SH-SY5Y (cell line): ENCODE measurements at regions not wholly inside any gene's neighbourhood (a gene's known extent, or its start where the extent isn't known, plus 50 kb on each side); places are given as distances from the start of the nearest gene placed in this dataset.

Experiments used
- GATA2 ChIP-seq: IDR thresholded peaks from 2 replicates; pipeline ENCODE4 v1.6.1; 2011; ENCODE audit warnings: mild to moderate bottlenecking, low read depth, low read length
- GATA3 ChIP-seq: IDR thresholded peaks from 2 replicates; pipeline ENCODE4 v1.6.1; 2011; ENCODE audit warnings: low read depth, mild to moderate bottlenecking, low read length, moderate library complexity

GRCh38 chr22:22767876-22768602 is 119.6 kb upstream of the IGLL5 start:
- no peak for TF ChIP-seq GATA3
- TF ChIP-seq GATA2 = no peak
